ENCODE measurements at regions not wholly inside any gene's neighbourhood (a gene's known extent, or its start where the extent isn't known, plus 50 kb on each side); places are given as distances from the start of the nearest gene placed in this dataset.

- DNase-seq = no peak
Observed at GRCh38 chr3:162211470-162211869, 714.9 kb downstream of the OTOL1 start.

- DNase-seq = no peak
Observed at GRCh38 chr3:162213196-162213595, 716.6 kb downstream of the OTOL1 start.

- DNase-seq = no peak
Observed at GRCh38 chr3:162213956-162214355, 717.3 kb downstream of the OTOL1 start.

- DNase-seq = no peak
Observed at GRCh38 chr3:162217647-162218046, 721.0 kb downstream of the OTOL1 start.

- no peak for DNase-seq
Observed at GRCh38 chr3:162218479-162218878, 721.9 kb downstream of the OTOL1 start.

- no peak for DNase-seq
Observed at GRCh38 chr3:162224746-162225145, 728.1 kb downstream of the OTOL1 start.

GRCh38 chr3:162236949-162237348 lies 740.3 kb downstream of the OTOL1 start:
- no peak for DNase-seq

GRCh38 chr3:162250782-162251181 lies 754.2 kb downstream of the OTOL1 start:
- no peak for DNase-seq

GRCh38 chr3:162262129-162262528 lies 765.5 kb downstream of the OTOL1 start:
- no peak for DNase-seq

- DNase-seq = no peak
Observed at GRCh38 chr3:162263596-162263995, 767.0 kb downstream of the OTOL1 start.

GRCh38 chr3:162269636-162270458 lies 773.2 kb downstream of the OTOL1 start:
- DNase-seq = no peak

GRCh38 chr3:162274070-162274469 lies 777.5 kb downstream of the OTOL1 start:
- no peak for DNase-seq

- DNase-seq = no peak
Observed at GRCh38 chr3:162278834-162279233, 782.2 kb downstream of the OTOL1 start.

- no peak for DNase-seq
Observed at GRCh38 chr3:162285259-162285658, 788.7 kb downstream of the OTOL1 start.

- DNase-seq = no peak
Observed at GRCh38 chr3:162287600-162287999, 791.0 kb downstream of the OTOL1 start.

GRCh38 chr3:162292409-162292808 lies 795.8 kb downstream of the OTOL1 start:
- no peak for DNase-seq

- no peak for DNase-seq
Observed at GRCh38 chr3:162295323-162295983, 798.8 kb downstream of the OTOL1 start.

- no peak for DNase-seq
Observed at GRCh38 chr3:162302983-162303624, 806.5 kb downstream of the OTOL1 start.

- DNase-seq = no peak
Observed at GRCh38 chr3:162317046-162317445, 820.4 kb downstream of the OTOL1 start.

- no peak for DNase-seq
Observed at GRCh38 chr3:162328649-162329048, 832.0 kb downstream of the OTOL1 start.

- no peak for DNase-seq
Observed at GRCh38 chr3:162329514-162329913, 832.9 kb downstream of the OTOL1 start.

- no peak for DNase-seq
Observed at GRCh38 chr3:162332344-162332743, 835.7 kb downstream of the OTOL1 start.

- no peak for DNase-seq
Observed at GRCh38 chr3:162334537-162334936, 837.9 kb downstream of the OTOL1 start.

- DNase-seq = no peak
Observed at GRCh38 chr3:162337630-162338029, 841.0 kb downstream of the OTOL1 start.
